NCI-H2227 (cell line): ENCODE measurements at regions not wholly inside any gene's neighbourhood (a gene's known extent, or its start where the extent isn't known, plus 50 kb on each side); places are given as distances from the start of the nearest gene placed in this dataset.

Experiments used
- DNase-seq: peaks from one replicate; lab custom pipeline; 2025; ENCODE audit not compliant: unreplicated experiment; lab: John Stamatoyannopoulos, UW

- no peak for DNase-seq
Observed at GRCh38 chr5:125302577-125302976, 556.1 kb upstream of the ZNF608 start.

- DNase-seq: no peak
Observed at GRCh38 chr5:125306741-125307140, 560.3 kb upstream of the ZNF608 start.

GRCh38 chr5:125310749-125311148 is 564.3 kb upstream of the ZNF608 start:
- no peak for DNase-seq

GRCh38 chr5:125311743-125312142 is 565.3 kb upstream of the ZNF608 start:
- DNase-seq: no peak

GRCh38 chr5:125313555-125313954 is 567.1 kb upstream of the ZNF608 start:
- DNase-seq: no peak

- no peak for DNase-seq
Observed at GRCh38 chr5:125315306-125315705, 568.9 kb upstream of the ZNF608 start.

- no peak for DNase-seq
Observed at GRCh38 chr5:125316391-125316790, 570.0 kb upstream of the ZNF608 start.

GRCh38 chr5:125316915-125317535 is 570.6 kb upstream of the ZNF608 start:
- peak; percentile 90 for DNase-seq

- no peak for DNase-seq
Observed at GRCh38 chr5:125317536-125317995, 571.1 kb upstream of the ZNF608 start.

GRCh38 chr5:125321654-125322053 is 575.2 kb upstream of the ZNF608 start:
- no peak for DNase-seq

- no peak for DNase-seq
Observed at GRCh38 chr5:125323613-125324012, 577.2 kb upstream of the ZNF608 start.

- DNase-seq: no peak
Observed at GRCh38 chr5:125325488-125326149, 579.2 kb upstream of the ZNF608 start.

- DNase-seq: peak; percentile 85
Observed at GRCh38 chr5:125326150-125326510, 579.7 kb upstream of the ZNF608 start.

GRCh38 chr5:125327676-125328075 is 581.2 kb upstream of the ZNF608 start:
- no peak for DNase-seq

- DNase-seq: no peak
Observed at GRCh38 chr5:125331987-125332598, 585.7 kb upstream of the ZNF608 start.

GRCh38 chr5:125333416-125333815 is 587.0 kb upstream of the ZNF608 start:
- no peak for DNase-seq

- no peak for DNase-seq
Observed at GRCh38 chr5:125336401-125336800, 590.0 kb upstream of the ZNF608 start.

GRCh38 chr5:125337294-125337693 is 590.9 kb upstream of the ZNF608 start:
- DNase-seq: no peak

- no peak for DNase-seq
Observed at GRCh38 chr5:125338440-125339174, 592.2 kb upstream of the ZNF608 start.

- no peak for DNase-seq
Observed at GRCh38 chr5:125341436-125341835, 595.0 kb upstream of the ZNF608 start.

GRCh38 chr5:125343015-125343414 is 596.6 kb upstream of the ZNF608 start:
- DNase-seq: no peak

- no peak for DNase-seq
Observed at GRCh38 chr5:125346316-125346715, 599.9 kb upstream of the ZNF608 start.
